Neural progenitor cell (in vitro differentiated cells): ENCODE measurements at regions not wholly inside any gene's neighbourhood (a gene's known extent, or its start where the extent isn't known, plus 50 kb on each side); places are given as distances from the start of the nearest gene placed in this dataset.

Source experiments
- CTCF ChIP-seq: fragments of 200-600 bp; sonication (generic); IDR thresholded peaks from 2 replicates; pipeline ENCODE4 v1.5.1; 2017; ENCODE audit warnings: antibody characterized with exemption, mild to moderate bottlenecking
- EZH2 ChIP-seq: fragments of 200-600 bp; sonication (generic); IDR thresholded peaks from 2 replicates; pipeline ENCODE4 v1.6.1; 2017; ENCODE audit warnings: antibody characterized with exemption, mild to moderate bottlenecking, moderate library complexity
- EZH2phosphoT487 ChIP-seq: fragments of 200-600 bp; sonication (generic); IDR thresholded peaks from 2 replicates; pipeline ENCODE4 v1.6.1; 2017; ENCODE audit warnings: antibody characterized with exemption

GRCh38 chr10:36771725-36772124, 353.7 kb upstream of the ANKRD30A start:
- TF ChIP-seq CTCF (no peak), EZH2 (no peak), EZH2phosphoT487 (no peak)
